Spleen (tissue), 7 donors: ENCODE measurements at regions not wholly inside any gene's neighbourhood (a gene's known extent, or its start where the extent isn't known, plus 50 kb on each side); places are given as distances from the start of the nearest gene placed in this dataset.

Source experiments
- CTCF ChIP-seq, 11 experiments: fragments of 200-600 bp in 7 of 11; fragments of 450-650 bp in 4 of 11; sonication (generic) in 4 of 11; IDR thresholded peaks in 8 of 11; conservative IDR thresholded peaks in 3 of 11; 1 replicate in 7 of 11; 2 replicates in 4 of 11; pipeline versions ENCODE4 v1.4.0 to v1.8.0; 2016 to 2021; ENCODE audit warnings: antibody characterized with exemption in 11 of 11, inconsistent platforms in 4 of 11, mild to moderate bottlenecking in 1 of 11
- POLR2AphosphoS5 ChIP-seq, 3 donors: sonication (generic); formaldehyde crosslinking; IDR thresholded peaks; one replicate each; pipeline ENCODE4 v1.5.1; 2017; ENCODE audit warnings: antibody characterized with exemption in 3 of 3
- donor health status: DM: no; HTN: no; CAD: no; lungs with moderate emphysema.
- donor health status: DM: no; HTN: no; CAD: no.
- donor health status: DM: no; HTN: no; CAD: no.

DNA sequence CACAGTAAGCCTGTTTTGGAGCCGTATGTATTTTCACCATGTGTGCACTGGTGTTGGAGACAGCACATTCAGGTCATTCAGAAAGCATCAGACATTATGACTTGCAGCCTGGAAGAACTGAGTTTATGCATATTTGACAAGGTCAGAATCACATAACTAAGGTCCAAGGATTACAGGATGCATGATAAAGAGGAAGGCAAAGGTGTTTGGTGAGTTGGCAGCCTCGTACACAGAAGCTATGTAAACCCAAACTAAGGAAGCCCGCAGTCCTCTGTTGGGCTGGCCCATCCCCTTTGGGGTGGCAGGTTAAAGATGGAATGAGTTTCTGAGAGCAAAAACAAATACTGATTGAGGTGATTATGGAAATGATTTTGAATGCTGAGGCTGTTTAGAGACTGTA is 218.4 kb downstream of the KTN1 start:
- TF ChIP-seq CTCF (IDR thresholded peaks at IDR 0.05 in 8 of 11, conservative IDR thresholded peaks at IDR 0.05 in 3 of 11) (no peak), POLR2AphosphoS5 (IDR thresholded peaks at IDR 0.05) (no peak)
